HepG2 (cell line): ENCODE measurements at regions not wholly inside any gene's neighbourhood (a gene's known extent, or its start where the extent isn't known, plus 50 kb on each side); places are given as distances from the start of the nearest gene placed in this dataset.

Source experiments
- ATAC-seq: fragments of 200-7000 bp; cut with Tn5 transposase; 3 replicates; pipeline ENCODE4 v1.9.1; 2020; ENCODE audit warnings: mild to moderate bottlenecking, moderate library complexity
- BruUV-seq: library from RNA; stranded (reverse); fragments of 400-500 nt; replicated peaks from 2 replicates; lab custom pipeline; 2021; lab: Mats Ljungman, UMichigan
- CTCF ChIA-PET: fragments of 300-600 bp; formaldehyde crosslinking; extraction: SDS; loops from one replicate; lab custom pipeline; 2021; ENCODE audit warnings: low total read pairs, inconsistent platforms, low intra/inter-chr PET ratio; lab: Yijun Ruan, JAX
- POLR2A ChIA-PET: fragments of 350-600 bp; sonication (Branson Sonifier 250); formaldehyde crosslinking; loops from one replicate; lab custom pipeline; 2020; ENCODE audit warnings: antibody characterized with exemption, inconsistent platforms; lab: Yijun Ruan, JAX
- DNase-seq: peaks from one replicate; pipeline ENCODE4 v3.0.0-alpha.2; 2015; ENCODE audit warnings: low spot score
- FAIRE-seq: peaks from 3 replicates; lab custom pipeline; 2011; peaks lifted over from hg19 to GRCh38; lab: Jason Lieb, UNC
- H2AFZ ChIP-seq: one replicate; pipeline ENCODE4 v1.6.1; 2011; ENCODE audit warnings: low read length, inconsistent platforms
- H3K27ac ChIP-seq: fragments of 300-600 bp; 3 replicates; pipeline ENCODE4 v1.8.0; 2011; ENCODE audit warnings: mixed run types, mild to moderate bottlenecking, mixed read lengths, low read length, inconsistent platforms; ENCODE audit not compliant: insufficient read depth; ENCODE audit errors: extremely low read length
- H3K27me3 ChIP-seq, 2 experiments: fragments of 200-600 bp in 1 of 2; 2 replicates in 1 of 2; 3 replicates in 1 of 2; pipeline versions ENCODE4 v1.6.0 to v1.8.0; 2011; ENCODE audit warnings: low read length in 2 of 2, mild to moderate bottlenecking in 2 of 2, moderate library complexity in 2 of 2, inconsistent platforms in 1 of 2; ENCODE audit not compliant: insufficient read depth in 2 of 2, control insufficient read depth in 1 of 2
- H3K36me3 ChIP-seq, 2 experiments: fragments of 200-600 bp in 1 of 2; replicated peaks in 1 of 2; 2 replicates in 1 of 2; 3 replicates in 1 of 2; pipeline versions ENCODE4 v1.5.1 to v1.8.0; 2011; ENCODE audit warnings: low read length in 2 of 2, inconsistent platforms in 1 of 2; ENCODE audit not compliant: insufficient read depth in 2 of 2, control insufficient read depth in 1 of 2
- H3K4me1 ChIP-seq: 2 replicates; pipeline ENCODE4 v1.5.1; 2012; ENCODE audit warnings: low read length, inconsistent platforms; ENCODE audit not compliant: insufficient read depth
- H3K4me2 ChIP-seq: 2 replicates; pipeline ENCODE4 v1.6.0; 2011; ENCODE audit warnings: low read depth, low read length, inconsistent platforms
- H3K4me3 ChIP-seq, 3 experiments: fragments of 200-600 bp in 1 of 3; sonication (generic), shearing (Covaris generic) in 1 of 3; replicated peaks in 1 of 3; 2 replicates each; pipeline ENCODE4 v1.5.1; 2011 to 2016; ENCODE audit warnings: low read length in 3 of 3, inconsistent platforms in 2 of 3, low read depth in 2 of 3, mild to moderate bottlenecking in 2 of 3, control low read depth in 1 of 3, mixed read lengths in 1 of 3; ENCODE audit not compliant: insufficient read depth in 1 of 3
- H3K79me2 ChIP-seq: one replicate; pipeline ENCODE4 v1.6.1; 2011; ENCODE audit warnings: low read length, inconsistent platforms; ENCODE audit not compliant: insufficient read depth
- H3K9ac ChIP-seq: 2 replicates; pipeline ENCODE4 v1.6.0; 2011; ENCODE audit warnings: mild to moderate bottlenecking, low read depth, low read length, inconsistent platforms; ENCODE audit not compliant: insufficient read depth
- H3K9me3 ChIP-seq: 2 replicates; pipeline ENCODE4 v1.5.1; 2012; ENCODE audit warnings: mild to moderate bottlenecking, low read length
- H4K20me1 ChIP-seq: 2 replicates; pipeline ENCODE4 v1.6.0; 2011; ENCODE audit warnings: inconsistent platforms, mild to moderate bottlenecking, low read length, moderate library complexity; ENCODE audit not compliant: insufficient read depth
- BRCA1 ChIP-seq: sonication (generic); formaldehyde crosslinking; IDR thresholded peaks from 2 replicates; pipeline ENCODE4 v1.4.0; 2020; ENCODE audit warnings: missing genetic modification reagents
- HMGA1 ChIP-seq: sonication (generic); formaldehyde crosslinking; conservative IDR thresholded peaks from 2 replicates; pipeline ENCODE4 v1.4.0; 2020; ENCODE audit warnings: missing genetic modification reagents
- PHF5A ChIP-seq: IDR thresholded peaks from one replicate; pipeline ENCODE4 v1.6.1; 2018; ENCODE audit warnings: low read depth, missing genetic modification reagents; ENCODE audit not compliant: unreplicated experiment
- RBFOX2 ChIP-seq: fragments of 200-400 bp; formaldehyde crosslinking; IDR thresholded peaks from 2 replicates; pipeline ENCODE4 v1.6.1; 2017; ENCODE audit warnings: low read depth, mild to moderate bottlenecking, low read length
- ZBTB21 ChIP-seq: sonication (generic); formaldehyde crosslinking; IDR thresholded peaks from 2 replicates; pipeline ENCODE4 v1.4.0; 2020; ENCODE audit warnings: missing genetic modification reagents
- ZNF547 ChIP-seq: sonication (generic); formaldehyde crosslinking; IDR thresholded peaks from 2 replicates; pipeline ENCODE4 v1.5.1; 2020; ENCODE audit warnings: mild to moderate bottlenecking, missing genetic modification reagents
- ZNF652 ChIP-seq: IDR thresholded peaks from 2 replicates; pipeline ENCODE4 v1.6.1; 2016; ENCODE audit warnings: low read depth, borderline replicate concordance
- ZNF703 ChIP-seq: sonication (generic); formaldehyde crosslinking; IDR thresholded peaks from 2 replicates; pipeline ENCODE4 v1.5.1; 2020; ENCODE audit warnings: missing genetic modification reagents, mild to moderate bottlenecking, moderate library complexity, borderline replicate concordance
- WGBS: methylation state at CpG from one replicate; pipeline ENCODE4 v1.1.6; 2017; ENCODE audit warnings: low lambda C conversion rate; 5-methylcytosine and 5-hydroxymethylcytosine counted together
- in situ Hi-C: cut with HindIII; loops from 2 replicates; pipeline ENCODE4 v1.10.0; 2017; ENCODE audit warnings: low pct_unique_long_range_greater_than_20kb; ENCODE audit not compliant: extremely low pct_ligation_motif_present
- intact Hi-C: fragments of 100-400 bp; cut with micrococcal nuclease; formaldehyde crosslinking; loops from one replicate; pipeline ENCODE4 v1.10.0; 2022; ENCODE audit not compliant: unreplicated experiment
- TF ChIP-seq, protein P1 (sequence below): sonication (generic); formaldehyde crosslinking; IDR thresholded peaks from 2 replicates; pipeline ENCODE4 v1.5.1; 2020; ENCODE audit warnings: mild to moderate bottlenecking, missing genetic modification reagents, borderline replicate concordance
- TF ChIP-seq, protein P2 (sequence below): IDR thresholded peaks from 2 replicates; pipeline ENCODE4 v1.6.1; 2016; ENCODE audit warnings: mild to moderate bottlenecking, missing biosample characterization, missing genetic modification reagents
- TF ChIP-seq, protein P3 (sequence below): IDR thresholded peaks from 2 replicates; pipeline ENCODE4 v1.6.1; 2016; ENCODE audit warnings: missing biosample characterization, missing genetic modification reagents, low read depth

DNA sequence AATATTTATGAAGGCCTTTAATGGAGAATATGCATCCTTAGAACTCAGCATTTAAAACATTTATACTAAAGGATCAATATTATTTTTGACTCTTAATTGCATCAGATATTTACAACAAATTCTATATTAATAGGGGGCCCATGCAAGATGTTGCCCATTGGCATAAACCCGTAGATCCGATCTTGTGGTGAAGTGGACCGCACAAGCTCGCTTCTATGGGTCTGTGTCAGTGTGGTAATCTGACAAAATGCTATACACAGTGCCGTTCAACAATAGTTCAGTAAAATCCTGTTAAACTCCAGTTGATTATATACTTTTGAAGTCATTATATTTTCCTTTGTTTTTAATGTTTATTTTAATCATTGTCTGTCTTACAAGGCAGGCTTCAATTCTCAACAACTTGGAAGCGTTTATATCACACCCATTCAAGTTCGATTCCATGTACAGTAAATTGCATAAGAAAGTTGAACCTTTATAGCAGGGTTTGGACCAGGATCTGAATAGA is 809.2 kb downstream of the USP25 start:
- H3K9me3 ChIP-seq, result no peaks in the 10 kb centered on the region
- DNase-seq, result no peak

More for the DNA sequence above, 809.2 kb downstream of the USP25 start:
- Histone ChIP-seq H3K4me3 (no peak overlapping the region), H3K9ac (no peak overlapping the region), H2AFZ (no peak overlapping the region), H3K36me3 (no peaks in the 10 kb centered on the region), H3K79me2 (no peaks in the 10 kb centered on the region), H3K27ac (no peak overlapping the region), H3K27me3 (no peaks in the 10 kb centered on the region), H4K20me1 (no peaks in the 10 kb centered on the region), H3K4me1 (no peaks in the 10 kb centered on the region), H3K4me2 (no peak overlapping the region)
- ATAC-seq (no peak), FAIRE-seq (no peak)
- in situ Hi-C loops (no loop called here), intact Hi-C loops (no loop called here)
- WGBS, result 40% methylated on average over 7 of the region's 7 CpGs
- CTCF ChIA-PET, result no interaction called here
- POLR2A ChIA-PET, result no interaction called here
- TF ChIP-seq, protein P1, sequence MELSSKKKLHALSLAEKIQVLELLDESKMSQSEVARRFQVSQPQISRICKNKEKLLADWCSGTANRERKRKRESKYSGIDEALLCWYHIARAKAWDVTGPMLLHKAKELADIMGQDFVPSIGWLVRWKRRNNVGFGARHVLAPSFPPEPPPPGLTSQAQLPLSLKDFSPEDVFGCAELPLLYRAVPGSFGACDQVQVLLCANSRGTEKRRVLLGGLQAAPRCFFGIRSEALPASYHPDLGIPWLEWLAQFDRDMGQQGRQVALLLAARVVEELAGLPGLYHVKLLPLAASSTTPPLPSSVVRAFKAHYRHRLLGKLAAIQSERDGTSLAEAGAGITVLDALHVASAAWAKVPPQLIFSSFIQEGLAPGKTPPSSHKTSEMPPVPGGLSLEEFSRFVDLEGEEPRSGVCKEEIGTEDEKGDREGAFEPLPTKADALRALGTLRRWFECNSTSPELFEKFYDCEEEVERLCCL, result no peak
- no peak for TF ChIP-seq PHF5A (CRISPR knock-in tag)
- no peak for TF ChIP-seq ZNF652 (CRISPR knock-in tag)
- no peak for TF ChIP-seq RBFOX2
- TF ChIP-seq BRCA1 (CRISPR knock-in tag), result no peak
- TF ChIP-seq, protein P2, sequence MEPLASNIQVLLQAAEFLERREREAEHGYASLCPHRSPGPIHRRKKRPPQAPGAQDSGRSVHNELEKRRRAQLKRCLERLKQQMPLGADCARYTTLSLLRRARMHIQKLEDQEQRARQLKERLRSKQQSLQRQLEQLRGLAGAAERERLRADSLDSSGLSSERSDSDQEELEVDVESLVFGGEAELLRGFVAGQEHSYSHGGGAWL (CRISPR knock-in tag), result no peak
- no peak for TF ChIP-seq ZNF547
- no peak for TF ChIP-seq ZNF703 (CRISPR knock-in tag)
- no peak for TF ChIP-seq HMGA1
- TF ChIP-seq, protein P3, sequence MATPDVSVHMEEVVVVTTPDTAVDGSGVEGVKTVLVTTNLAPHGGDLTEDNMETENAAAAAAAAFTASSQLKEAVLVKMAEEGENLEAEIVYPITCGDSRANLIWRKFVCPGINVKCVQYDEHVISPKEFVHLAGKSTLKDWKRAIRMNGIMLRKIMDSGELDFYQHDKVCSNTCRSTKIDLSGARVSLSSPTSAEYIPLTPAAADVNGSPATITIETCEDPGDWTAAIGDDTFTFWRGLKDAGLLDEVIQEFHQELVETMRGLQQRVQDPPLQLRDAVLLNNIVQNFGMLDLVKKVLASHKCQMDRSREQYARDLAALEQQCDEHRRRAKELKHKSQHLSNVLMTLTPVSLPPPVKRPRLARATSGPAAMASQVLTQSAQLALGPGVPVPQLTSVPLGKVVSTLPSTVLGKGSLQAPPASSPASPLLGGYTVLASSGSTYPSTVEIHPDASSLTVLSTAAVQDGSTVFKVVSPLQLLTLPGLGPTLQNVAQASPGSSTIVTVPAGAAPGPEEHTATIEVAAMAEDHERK (CRISPR knock-in tag), result no peak
- no peak for TF ChIP-seq ZBTB21 (CRISPR knock-in tag)
- BruUV-seq, result no TSS peak
